HS-27A (cell line): ENCODE measurements at regions not wholly inside any gene's neighbourhood (a gene's known extent, or its start where the extent isn't known, plus 50 kb on each side); places are given as distances from the start of the nearest gene placed in this dataset.
A peak's percentile ranks its signal among the peaks of the same experiment; 100 is the strongest.
"Not testable (repeated sequence)": the region's sequence is repeated elsewhere in the genome, so short reads cannot be mapped to it uniquely, and the experiment has no call there.

Source experiments
- DNase-seq: peaks from one replicate; pipeline ENCODE4 v3.0.0-alpha.2; 2012; ENCODE audit warnings: low read depth, missing footprints

DNA sequence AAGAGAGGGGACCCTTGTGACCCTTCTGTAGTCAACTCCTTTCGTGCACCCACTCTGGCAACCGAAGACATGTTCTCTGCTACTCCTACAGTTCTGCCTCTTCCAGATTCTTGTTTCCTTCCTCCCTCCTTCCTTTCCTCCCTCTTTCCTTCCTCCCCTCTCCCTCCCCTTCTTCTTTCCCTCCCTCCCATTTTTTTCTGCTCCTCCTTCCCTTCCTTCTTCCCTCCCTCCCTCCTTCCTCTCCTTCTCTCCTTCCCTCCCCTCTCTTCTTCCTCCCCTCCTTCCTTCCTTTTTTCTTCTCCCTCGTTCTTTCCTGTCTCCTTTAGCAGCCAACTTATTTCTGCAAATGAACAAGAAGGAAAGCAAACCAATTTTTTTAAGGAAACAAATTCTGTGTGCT lies 111.5 kb downstream of the NPTX2 start:
- no peak for DNase-seq

DNA sequence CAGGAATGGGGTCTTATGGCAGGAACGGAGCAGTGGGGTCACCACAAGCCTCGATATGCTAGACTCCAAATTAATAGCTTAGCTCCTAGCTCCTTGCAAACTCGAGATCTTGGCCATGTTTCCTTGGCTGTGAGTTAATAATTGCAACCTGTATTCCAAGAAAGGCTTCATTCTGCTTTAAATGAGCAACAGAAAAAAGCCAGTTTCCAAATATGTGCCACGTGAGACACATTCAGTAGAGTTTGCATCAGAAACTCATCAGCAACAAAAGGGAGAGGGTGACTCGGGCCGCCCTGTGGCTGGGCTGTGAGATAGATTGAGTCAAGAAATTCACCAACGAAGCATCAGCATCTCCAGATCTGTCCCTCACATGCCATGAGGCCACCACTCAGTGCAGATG lies 112.0 kb downstream of the NPTX2 start:
- no peak for DNase-seq

- DNase-seq = no peak
These were observed 113.2 kb downstream of the NPTX2 start for GRCh38 chr7:98730326-98730725.

GRCh38 chr7:98731651-98732050 lies 114.6 kb downstream of the NPTX2 start:
- no peak for DNase-seq

- peak; percentile 1 for DNase-seq
These were observed 116.0 kb downstream of the NPTX2 start for GRCh38 chr7:98733036-98733435.

DNA sequence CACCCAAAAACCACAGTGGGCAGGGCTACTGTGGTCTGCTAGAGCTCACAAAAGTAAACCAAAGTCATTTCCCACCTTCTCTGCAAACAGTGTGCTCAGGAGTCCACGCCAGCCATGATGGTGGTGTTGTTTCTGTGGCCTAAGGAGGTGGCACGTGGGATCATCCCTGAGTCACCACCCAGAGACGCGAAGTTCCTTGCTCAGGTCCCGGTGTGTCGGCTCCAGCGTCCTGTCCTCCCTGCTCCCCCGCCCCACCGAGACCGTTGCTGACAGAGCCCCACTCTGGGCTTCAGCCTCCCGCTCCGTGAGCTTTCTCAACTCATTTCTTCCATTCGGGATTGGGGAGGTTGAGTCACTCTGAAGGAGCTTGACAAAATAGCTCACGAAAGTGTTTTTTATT lies 118.7 kb downstream of the NPTX2 start:
- no peak for DNase-seq

DNA sequence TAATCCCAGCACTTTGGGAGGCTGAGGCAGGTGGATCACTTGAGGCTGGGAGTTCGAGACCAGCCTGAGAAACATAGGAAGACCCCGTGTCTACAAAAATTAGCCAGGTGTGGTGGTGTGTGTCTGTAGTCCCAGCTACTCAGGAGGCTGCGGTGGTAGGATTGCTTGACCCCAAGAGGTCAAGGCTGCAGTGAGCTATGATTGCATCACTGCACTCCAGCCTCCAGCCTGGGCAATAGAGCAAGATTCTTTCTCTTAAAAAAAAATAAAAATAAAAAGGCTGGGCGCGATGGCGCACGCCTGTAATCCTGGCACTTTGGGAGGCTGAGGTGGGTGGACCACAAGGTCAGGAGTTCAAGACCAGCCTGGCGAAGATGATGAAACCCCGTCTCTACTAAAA lies 119.4 kb downstream of the NPTX2 start:
- DNase-seq = not testable (repeated sequence)

GRCh38 chr7:98737176-98737575 lies 120.1 kb downstream of the NPTX2 start:
- no peak for DNase-seq

- DNase-seq = no peak
These were observed 123.6 kb downstream of the NPTX2 start for GRCh38 chr7:98740643-98741042.

- DNase-seq = peak; percentile 5
These were observed 124.0 kb downstream of the TMEM130 start for GRCh38 chr7:98745722-98746318.

GRCh38 chr7:98748090-98748489 lies 121.7 kb downstream of the TMEM130 start:
- DNase-seq = no peak

GRCh38 chr7:98753176-98753575 lies 116.6 kb downstream of the TMEM130 start:
- no peak for DNase-seq

GRCh38 chr7:98753989-98754479 lies 115.8 kb downstream of the TMEM130 start:
- no peak for DNase-seq

- no peak for DNase-seq
These were observed 114.5 kb downstream of the TMEM130 start for GRCh38 chr7:98755138-98755898.

DNA sequence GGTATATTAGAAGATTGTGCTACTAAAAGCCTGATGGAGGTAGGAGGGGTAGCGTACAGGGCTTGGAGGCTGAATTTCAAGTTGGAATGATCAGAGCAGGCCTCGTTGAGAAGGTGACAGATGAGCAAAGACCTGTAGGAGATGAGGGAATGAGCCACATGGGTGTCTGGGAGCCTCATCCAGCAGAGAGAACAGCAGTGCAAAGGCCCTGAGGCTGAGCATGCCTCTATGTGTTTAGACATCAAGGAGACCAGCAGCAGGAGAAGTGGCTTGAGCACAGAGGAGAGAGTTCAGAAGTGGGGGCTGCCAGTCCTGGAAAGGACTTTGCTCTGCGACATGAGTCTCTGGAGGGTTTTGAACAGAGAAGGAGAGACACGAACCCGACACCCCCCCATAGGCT lies 111.7 kb downstream of the TMEM130 start:
- no peak for DNase-seq

- DNase-seq = no peak
These were observed 109.6 kb downstream of the TMEM130 start for GRCh38 chr7:98760201-98760651.

DNA sequence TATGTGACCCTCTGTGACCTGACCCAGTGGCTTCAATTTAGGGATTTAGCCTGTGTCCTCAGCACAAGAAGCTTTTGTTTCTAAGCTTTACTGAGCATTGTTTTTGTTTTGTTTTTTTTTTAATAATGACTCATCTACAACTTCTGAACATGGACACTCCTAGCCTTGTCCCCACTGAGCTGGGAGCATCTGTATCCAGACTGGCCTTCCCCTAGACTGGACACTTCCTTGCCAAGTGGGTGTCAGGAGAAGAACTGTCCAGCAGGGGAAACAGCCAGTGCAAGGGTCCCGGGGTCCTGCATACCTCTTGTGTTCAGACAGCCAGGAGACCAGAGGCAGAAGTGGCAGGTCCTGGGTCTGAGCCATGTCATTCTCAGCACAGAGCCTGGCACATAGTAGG lies 108.6 kb downstream of the TMEM130 start:
- DNase-seq = no peak

- no peak for DNase-seq
These were observed 107.2 kb downstream of the TMEM130 start for GRCh38 chr7:98762620-98763019.

GRCh38 chr7:98763441-98763840 lies 106.4 kb downstream of the TMEM130 start:
- no peak for DNase-seq

- DNase-seq = no peak
These were observed 104.9 kb downstream of the TMEM130 start for GRCh38 chr7:98764946-98765345.

DNA sequence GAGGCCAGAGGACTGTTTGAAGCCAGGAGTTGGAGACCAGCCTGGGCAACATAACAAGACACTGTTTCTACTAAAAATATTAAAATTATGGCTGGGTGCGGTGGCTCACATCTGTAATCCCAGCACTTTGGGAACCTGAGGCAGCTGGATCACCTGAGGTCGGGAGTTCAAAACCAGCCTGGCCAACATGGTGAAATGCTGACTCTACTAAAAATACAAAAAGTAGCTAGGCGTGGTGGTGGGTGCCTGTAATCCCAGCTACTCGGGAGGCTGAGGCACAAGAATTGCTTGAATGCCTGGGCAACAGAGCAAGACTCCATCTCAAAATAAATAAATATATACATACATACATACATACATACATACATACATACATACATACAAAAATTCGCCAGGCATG lies 99.7 kb downstream of the TMEM130 start:
- not testable (repeated sequence) for DNase-seq

- no peak for DNase-seq
These were observed 98.3 kb downstream of the TMEM130 start for GRCh38 chr7:98771519-98771918.

GRCh38 chr7:98771941-98772603 lies 97.7 kb downstream of the TMEM130 start:
- no peak for DNase-seq
